ENCODE measurements at regions not wholly inside any gene's neighbourhood (a gene's known extent, or its start where the extent isn't known, plus 50 kb on each side); places are given as distances from the start of the nearest gene placed in this dataset.
"Not testable (repeated sequence)": the region's sequence is repeated elsewhere in the genome, so short reads cannot be mapped to it uniquely, and the experiment has no call there.

GRCh38 chr11:16505481-16505880 is 149.1 kb upstream of the SOX6 start:
- TF ChIP-seq CTCF (IDR thresholded peaks at IDR 0.05; ENCODE audit: insufficient read depth, missing control alignments), result no peak
- DNase-seq (ENCODE audit: insufficient read length, low spot score) (no peak), FAIRE-seq (no peak)

- FAIRE-seq; DNase-seq (ENCODE audit: insufficient read length, low spot score): not testable (repeated sequence)
Measured at GRCh38 chr11:16503891-16504290, 147.5 kb upstream of the SOX6 start.

- no peak for TF ChIP-seq CTCF (IDR thresholded peaks at IDR 0.05; ENCODE audit: insufficient read depth, missing control alignments)
- DNase-seq (ENCODE audit: insufficient read length, low spot score), result no peak
- no peak for FAIRE-seq
Measured at GRCh38 chr11:16494918-16495691, 138.8 kb upstream of the SOX6 start.

- TF ChIP-seq CTCF (IDR thresholded peaks at IDR 0.05; ENCODE audit: insufficient read depth, missing control alignments), result no peak
- FAIRE-seq, result no peak
Measured at GRCh38 chr11:16484434-16484833, 128.1 kb upstream of the SOX6 start.

GRCh38 chr11:16474659-16475058 is 118.3 kb upstream of the SOX6 start:
- DNase-seq (ENCODE audit: insufficient read length, low spot score) (no peak), FAIRE-seq (no peak)
- TF ChIP-seq CTCF (IDR thresholded peaks at IDR 0.05; ENCODE audit: insufficient read depth, missing control alignments), result no peak

More at GRCh38 chr11:16484434-16484833, 128.1 kb upstream of the SOX6 start:
- DNase-seq (ENCODE audit: insufficient read length, low spot score), result no peak

- no peak for FAIRE-seq
Measured at GRCh38 chr11:16469968-16470367, 113.6 kb upstream of the SOX6 start.

GRCh38 chr11:16468735-16469453 is 112.5 kb upstream of the SOX6 start:
- FAIRE-seq (no peak), DNase-seq (ENCODE audit: insufficient read length, low spot score) (no peak)
- TF ChIP-seq CTCF (IDR thresholded peaks at IDR 0.05; ENCODE audit: insufficient read depth, missing control alignments), result no peak

More at GRCh38 chr11:16469968-16470367, 113.6 kb upstream of the SOX6 start:
- no peak for TF ChIP-seq CTCF (IDR thresholded peaks at IDR 0.05; ENCODE audit: insufficient read depth, missing control alignments)
- DNase-seq (ENCODE audit: insufficient read length, low spot score), result no peak

Data from D721Med (cell line).